ENCODE measurements at regions not wholly inside any gene's neighbourhood (a gene's known extent, or its start where the extent isn't known, plus 50 kb on each side); places are given as distances from the start of the nearest gene placed in this dataset.
A peak's percentile ranks its signal among the peaks of the same experiment; 100 is the strongest.

DNA sequence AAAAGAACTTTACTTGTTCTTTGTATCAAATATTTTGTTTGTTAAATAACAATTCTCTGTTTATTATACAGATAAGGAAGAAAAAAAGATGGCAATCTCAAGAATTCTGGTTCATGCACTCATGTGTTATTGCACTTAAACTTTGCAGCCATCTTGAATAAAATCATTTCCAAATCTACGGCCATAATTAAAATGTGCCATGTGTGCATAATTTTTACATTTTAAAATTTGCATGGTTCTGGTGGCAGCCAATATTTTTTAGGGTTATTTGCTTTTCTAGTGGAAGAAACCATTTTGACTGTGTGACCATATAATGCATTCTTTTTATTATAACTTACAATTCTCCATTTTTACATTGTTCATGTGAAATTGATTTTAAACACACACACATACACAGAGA is 1518.1 kb upstream of the ZEB2 start:
- no peak for DNase-seq

GRCh38 chr2:146037334-146037870 is 1517.5 kb upstream of the ZEB2 start:
- DNase-seq: no peak

GRCh38 chr2:146031158-146031557 is 1511.2 kb upstream of the ZEB2 start:
- DNase-seq: no peak

DNA sequence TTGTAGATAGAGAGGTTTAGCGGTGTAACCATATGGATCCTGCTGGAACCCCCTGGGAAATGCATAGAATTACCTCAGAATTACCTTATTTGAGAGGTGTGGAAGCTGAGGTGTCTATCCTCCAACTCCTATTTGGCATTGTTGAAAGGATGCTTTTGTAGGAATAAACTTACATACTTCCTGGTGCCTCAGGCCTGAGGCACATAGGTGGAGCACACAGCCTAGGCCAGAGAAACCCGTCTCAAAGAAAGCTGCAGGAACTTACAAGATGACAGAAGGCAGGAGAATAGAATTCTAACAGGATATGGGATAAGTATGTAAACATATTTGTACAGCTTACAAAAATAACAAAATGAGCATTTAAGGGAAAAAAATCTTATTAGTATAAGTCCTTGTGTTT is 1507.2 kb upstream of the ZEB2 start:
- no peak for DNase-seq

DNA sequence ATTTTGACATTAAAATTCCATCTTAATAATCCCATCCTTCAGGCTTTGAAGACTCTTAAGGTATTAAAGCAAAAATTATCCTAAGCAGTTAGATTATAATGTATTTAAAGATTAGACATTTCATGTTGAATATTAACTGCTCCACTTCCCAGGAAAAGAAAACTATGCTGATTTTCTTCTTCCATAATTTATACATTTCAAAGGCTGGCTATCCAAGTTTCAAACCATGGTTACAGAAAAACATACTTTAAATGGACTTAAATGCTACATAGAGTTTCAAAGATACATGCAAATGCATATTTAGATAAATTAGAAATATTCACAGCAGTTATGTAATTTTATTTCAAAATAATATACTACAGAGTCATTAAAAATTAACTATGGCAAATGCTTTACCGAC is 1505.6 kb upstream of the ZEB2 start:
- no peak for DNase-seq

GRCh38 chr2:146024212-146024743 is 1504.4 kb upstream of the ZEB2 start:
- no peak for DNase-seq

GRCh38 chr2:146004462-146004861 is 1484.5 kb upstream of the ZEB2 start:
- DNase-seq: no peak

DNA sequence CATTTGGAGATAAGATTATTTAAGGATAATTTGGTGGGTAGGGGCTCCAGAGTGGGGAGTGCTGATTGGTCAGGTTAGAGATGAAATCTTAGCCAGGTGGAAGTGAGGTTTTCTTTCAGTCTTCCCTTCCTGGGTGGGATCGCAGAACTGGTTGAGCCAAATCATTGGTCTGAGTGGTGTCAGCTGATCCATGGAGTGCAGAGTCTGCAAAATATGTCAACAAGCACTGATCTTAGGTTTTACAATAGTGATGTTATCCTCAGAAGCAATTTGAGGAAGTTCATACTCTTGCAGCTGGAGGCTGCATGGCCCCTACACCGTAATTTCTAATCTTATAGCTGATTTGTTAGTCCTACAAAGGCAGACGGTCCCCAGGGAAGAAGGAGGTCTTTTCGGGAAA is 1483.4 kb upstream of the ZEB2 start:
- DNase-seq: no peak

DNA sequence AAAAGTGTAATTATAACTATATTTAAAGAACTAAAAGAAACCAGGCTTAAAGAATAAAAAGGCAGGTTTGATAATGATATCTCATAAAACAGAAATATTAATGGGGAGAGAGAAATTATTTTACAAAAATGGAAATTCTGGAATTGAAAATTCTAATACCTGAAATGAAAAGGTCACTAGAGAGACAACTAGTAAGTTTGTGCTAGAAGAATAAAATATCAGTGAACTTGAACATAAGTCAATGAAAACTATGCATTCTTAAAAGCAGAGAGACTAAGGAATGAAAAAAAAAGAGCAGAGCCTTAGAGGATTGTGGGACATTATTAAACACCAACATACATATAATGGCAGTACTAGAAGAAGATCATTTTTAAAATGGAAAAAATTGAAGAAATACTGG is 1475.0 kb upstream of the ZEB2 start:
- DNase-seq: no peak

DNA sequence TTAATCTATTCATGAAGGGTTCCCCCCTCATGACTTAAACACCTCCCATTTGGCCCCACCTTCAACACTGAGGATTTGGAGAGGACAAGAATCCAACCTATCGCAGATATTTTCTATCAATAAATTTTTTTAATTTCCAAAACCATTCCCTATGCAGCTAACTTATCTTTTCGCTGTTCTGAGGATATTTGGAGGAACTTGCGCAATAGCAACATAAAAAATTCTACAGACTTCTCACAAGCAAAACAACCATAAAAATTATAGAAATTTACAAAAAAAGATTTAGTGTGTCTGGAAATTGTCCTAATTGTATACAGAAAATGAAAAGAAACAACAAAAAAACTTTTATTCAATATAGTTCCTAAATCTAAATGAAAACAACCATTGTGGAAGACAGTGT is 1472.7 kb upstream of the ZEB2 start:
- no peak for DNase-seq

DNA sequence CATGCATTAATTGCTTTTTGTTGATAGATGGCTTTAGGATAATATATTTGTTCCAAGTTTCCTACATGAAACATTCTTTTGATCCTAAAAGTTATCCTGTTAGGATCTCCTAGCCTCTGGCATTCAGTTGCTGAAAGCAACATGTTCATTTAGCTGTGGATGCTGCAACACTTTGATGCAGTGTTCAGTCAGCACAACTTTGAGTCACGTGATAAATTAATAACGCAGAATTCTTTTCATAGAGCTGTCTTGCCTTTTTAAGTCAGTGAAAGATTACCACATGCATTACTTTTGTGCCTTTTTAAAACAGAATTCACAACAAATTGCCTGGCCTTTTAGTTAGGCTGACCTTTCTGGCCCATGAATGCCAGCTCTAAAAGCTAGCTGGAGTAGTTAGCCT is 1467.9 kb upstream of the ZEB2 start:
- DNase-seq: no peak

- no peak for DNase-seq
Observed at GRCh38 chr2:145985517-145985916, 1465.6 kb upstream of the ZEB2 start.

GRCh38 chr2:145984580-145984979 is 1464.7 kb upstream of the ZEB2 start:
- DNase-seq: peak; percentile 9

- peak; percentile 17 for DNase-seq
Observed at GRCh38 chr2:145980318-145980717, 1460.4 kb upstream of the ZEB2 start.

GRCh38 chr2:145975406-145975805 is 1455.5 kb upstream of the ZEB2 start:
- DNase-seq: no peak

DNA sequence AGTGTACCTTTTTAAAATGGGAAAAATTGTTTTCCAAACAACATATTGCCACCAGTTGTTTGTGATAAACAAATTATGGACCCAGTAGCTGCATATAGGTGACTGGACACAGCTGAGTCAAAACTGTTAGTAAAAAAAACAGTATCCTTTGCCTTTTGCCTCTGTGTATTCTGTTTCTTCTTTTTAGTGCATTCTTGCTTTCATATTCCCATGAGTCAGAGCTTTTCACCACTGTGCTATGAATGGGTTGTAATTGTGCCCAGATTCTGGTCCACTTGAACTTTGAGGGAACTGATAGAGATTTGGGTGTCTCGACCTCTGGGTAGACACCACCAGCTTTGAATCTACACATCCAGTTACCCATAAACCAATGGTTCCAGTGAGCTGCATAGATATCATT is 1441.9 kb upstream of the ZEB2 start:
- DNase-seq: no peak

- DNase-seq: no peak
Observed at GRCh38 chr2:145960479-145961163, 1440.7 kb upstream of the ZEB2 start.

DNA sequence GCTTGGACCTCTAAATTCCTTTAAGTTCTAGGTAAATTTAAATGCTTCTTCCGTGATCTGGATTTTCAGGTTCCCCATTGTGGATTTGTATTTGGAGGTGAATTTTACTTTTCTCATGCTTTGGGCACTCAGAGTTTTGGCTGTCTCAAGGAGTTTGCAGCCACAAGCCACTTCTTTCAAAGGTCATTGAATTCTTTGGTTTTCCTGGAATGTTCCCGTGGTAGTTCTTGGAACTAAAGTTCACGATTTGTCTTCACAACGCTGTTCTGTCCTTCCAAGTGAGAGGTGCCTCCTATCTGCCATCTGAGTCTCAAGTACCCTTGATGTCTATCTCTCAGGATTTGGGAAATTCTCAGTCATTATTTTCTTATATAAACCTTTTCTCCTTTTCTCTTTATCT is 1438.7 kb upstream of the ZEB2 start:
- DNase-seq: no peak

DNA sequence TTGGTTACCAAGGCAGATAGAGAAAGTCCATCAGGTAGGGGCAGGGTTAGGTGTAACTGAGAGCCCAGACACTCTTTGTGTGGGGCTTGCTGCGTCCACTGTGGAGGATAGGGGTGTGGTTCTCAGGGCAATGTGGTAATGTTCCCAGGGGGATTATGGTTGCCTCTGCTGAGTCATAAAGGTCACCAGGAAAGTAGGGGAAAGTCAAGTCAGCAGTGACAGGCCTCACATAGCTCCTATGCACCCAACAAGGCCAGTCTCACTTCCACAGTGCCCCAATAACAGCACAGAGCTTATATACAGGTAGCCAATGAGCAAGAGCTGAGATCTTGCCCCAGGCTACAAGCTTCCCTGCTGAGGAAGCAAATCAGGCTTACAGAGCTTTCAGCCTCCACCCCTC is 1438.0 kb upstream of the ZEB2 start:
- no peak for DNase-seq

GRCh38 chr2:145939949-145940348 is 1420.0 kb upstream of the ZEB2 start:
- no peak for DNase-seq

- DNase-seq: no peak
Observed at GRCh38 chr2:145935016-145935415, 1415.1 kb upstream of the ZEB2 start.

DNA sequence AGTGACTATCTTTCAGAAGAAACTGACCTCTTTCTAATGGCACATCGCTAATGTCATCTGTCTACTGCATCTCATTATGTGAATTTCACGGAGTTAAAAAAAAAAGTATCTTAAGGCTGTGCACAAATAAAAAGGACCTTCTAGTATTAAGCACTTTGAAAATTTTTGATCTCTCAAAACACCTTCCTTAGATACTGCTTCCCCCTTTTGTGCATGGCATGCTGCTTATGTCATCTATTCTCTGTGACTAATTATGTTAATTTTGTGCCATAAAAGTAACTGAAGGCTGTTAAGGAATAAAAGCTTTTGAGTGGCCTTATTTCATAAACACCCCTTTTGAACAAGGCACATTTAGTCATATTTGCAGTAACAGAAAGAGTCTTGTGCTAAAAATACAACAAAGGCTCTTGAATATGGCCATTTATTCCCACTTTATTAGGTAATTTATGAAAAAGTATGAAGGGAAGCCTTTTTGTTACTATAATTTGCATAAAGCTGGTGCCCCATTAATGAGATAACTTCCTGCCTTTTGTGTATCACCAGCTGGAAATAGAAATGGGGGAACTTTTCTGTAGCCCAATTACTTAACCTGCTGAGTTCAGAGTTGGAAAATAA is 1412.0 kb upstream of the ZEB2 start:
- DNase-seq: no peak

DNA sequence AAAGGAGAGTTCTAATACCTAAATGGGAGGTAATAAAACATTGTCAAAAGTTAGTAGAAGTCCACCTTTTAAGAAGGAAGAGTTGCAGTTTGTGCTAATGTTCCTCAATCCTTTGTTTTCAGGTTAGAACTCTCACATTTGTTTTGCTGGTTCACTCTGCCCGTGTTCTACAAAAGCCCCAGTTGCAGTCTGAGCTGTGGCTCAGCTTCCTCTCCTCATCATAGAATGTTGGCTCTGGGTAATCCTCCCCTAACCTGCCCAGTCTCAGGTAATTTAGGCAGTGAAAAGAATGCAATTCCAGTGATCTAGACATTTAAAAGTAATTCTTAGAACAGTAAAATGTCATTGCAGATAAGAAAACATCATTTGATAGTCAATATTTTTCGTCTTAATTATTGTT is 1410.4 kb upstream of the ZEB2 start:
- DNase-seq: no peak

DNA sequence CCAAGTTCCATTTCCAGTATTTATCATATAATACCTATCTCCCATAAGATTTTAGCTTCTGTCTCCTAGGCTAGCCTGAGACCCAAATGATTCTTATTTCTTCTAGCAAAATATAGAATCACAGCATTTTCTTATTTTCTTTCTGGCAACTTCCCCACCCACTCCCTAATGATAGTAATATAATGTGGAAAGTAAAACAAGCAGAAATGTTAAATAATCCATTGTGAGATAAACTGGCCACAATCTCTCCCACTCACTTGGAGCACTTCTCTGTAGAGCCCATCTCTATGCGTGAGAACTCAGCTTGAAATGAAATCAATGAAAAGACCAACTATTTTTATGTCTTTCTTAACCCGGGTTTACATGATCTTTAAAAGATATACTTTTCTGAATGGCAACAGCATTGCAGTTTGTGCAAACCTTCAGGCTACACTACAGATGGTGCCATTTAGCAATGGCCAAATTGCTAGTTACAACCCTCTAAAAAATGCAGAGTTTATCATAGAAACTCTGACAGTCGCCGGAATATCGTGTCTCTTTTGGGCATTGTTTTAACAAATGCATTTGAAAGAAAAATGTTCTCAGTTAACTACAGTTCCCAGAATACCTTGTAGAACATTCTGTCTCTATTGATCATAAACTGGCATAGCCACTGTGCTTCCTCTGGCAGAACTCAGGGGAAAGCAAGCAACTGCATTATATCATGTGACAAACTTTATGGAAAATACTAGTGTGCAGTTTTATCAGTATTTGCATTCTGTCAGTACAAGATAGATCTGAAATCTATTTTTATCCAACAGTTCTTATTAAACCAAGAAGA is 1407.4 kb upstream of the ZEB2 start:
- no peak for DNase-seq

Measured in NCI-H2171 treated with DMSO at 0.1 percent for 48 hours (cell line).